Ectodermal cell (in vitro differentiated cells): ENCODE measurements at regions not wholly inside any gene's neighbourhood (a gene's known extent, or its start where the extent isn't known, plus 50 kb on each side); places are given as distances from the start of the nearest gene placed in this dataset.

Experiments
- H3K27ac ChIP-seq: 2 replicates; pipeline ENCODE4 v1.7.0; 2013; ENCODE audit warnings: mild to moderate bottlenecking, low read depth, low read length; ENCODE audit not compliant: insufficient read depth, poor library complexity, severe bottlenecking
- H3K27me3 ChIP-seq: 2 replicates; pipeline ENCODE4 v1.7.0; 2013; ENCODE audit warnings: mild to moderate bottlenecking, low read length; ENCODE audit not compliant: insufficient read depth, control insufficient read depth, poor library complexity, severe bottlenecking
- H3K36me3 ChIP-seq: one replicate; pipeline ENCODE4 v1.7.0; 2013; ENCODE audit warnings: low read length; ENCODE audit not compliant: control insufficient read depth, insufficient read depth
- H3K4me1 ChIP-seq: one replicate; pipeline ENCODE4 v1.7.0; 2013; ENCODE audit warnings: low read length; ENCODE audit not compliant: control insufficient read depth, insufficient read depth
- H3K4me3 ChIP-seq: 2 replicates; pipeline ENCODE4 v1.7.0; 2013; ENCODE audit warnings: low read depth, low read length, control low read depth; ENCODE audit not compliant: insufficient read depth
- H3K9me3 ChIP-seq: 2 replicates; pipeline ENCODE4 v1.7.0; 2013; ENCODE audit warnings: mild to moderate bottlenecking, low read length, moderate library complexity; ENCODE audit not compliant: control insufficient read depth
- WGBS, 2 experiments: methylation state at CpG; one replicate each; pipeline ENCODE4 v1.1.7; 2013; ENCODE audit warnings: missing lambda C conversion rate in 2 of 2; 5-methylcytosine and 5-hydroxymethylcytosine counted together

DNA sequence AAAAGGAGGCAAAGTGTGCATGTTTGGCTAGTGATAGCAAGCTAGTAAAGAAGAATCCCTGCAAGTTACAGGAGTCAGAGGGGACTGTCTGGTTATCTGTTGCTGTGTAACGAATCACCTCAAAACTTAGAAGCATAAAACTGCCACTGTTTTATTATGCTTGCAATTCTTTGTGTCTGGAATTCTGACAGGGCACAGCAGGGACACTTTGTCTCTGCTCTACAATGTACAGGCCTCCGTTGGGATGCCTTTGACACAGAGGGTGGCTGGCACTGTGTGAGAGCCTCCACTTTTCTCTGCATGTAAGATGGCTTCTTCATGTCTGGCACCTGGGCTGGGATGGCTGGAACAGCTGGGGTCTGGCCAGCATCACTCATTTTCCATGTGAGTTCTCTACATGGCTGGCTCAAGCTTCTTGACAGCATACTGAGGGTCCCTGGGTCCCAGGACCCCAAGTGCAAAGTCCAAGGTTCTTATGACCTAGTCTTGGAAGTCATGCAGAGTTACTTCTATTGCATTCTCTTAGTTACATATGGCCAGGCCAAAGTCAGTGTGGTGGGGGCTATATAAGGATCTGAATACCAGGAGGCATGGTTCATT lies 276.9 kb downstream of the RPS24 start:
- Histone ChIP-seq H3K27me3 (no peaks in the 10 kb centered on the region), H3K9me3 (no peaks in the 10 kb centered on the region), H3K27ac (no peak overlapping the region), H3K36me3 (no peaks in the 10 kb centered on the region), H3K4me3 (no peak overlapping the region), H3K4me1 (no peaks in the 10 kb centered on the region)
- 79 to 83% methylated on average over 2 of the region's 2 CpGs for WGBS, 2 experiments

DNA sequence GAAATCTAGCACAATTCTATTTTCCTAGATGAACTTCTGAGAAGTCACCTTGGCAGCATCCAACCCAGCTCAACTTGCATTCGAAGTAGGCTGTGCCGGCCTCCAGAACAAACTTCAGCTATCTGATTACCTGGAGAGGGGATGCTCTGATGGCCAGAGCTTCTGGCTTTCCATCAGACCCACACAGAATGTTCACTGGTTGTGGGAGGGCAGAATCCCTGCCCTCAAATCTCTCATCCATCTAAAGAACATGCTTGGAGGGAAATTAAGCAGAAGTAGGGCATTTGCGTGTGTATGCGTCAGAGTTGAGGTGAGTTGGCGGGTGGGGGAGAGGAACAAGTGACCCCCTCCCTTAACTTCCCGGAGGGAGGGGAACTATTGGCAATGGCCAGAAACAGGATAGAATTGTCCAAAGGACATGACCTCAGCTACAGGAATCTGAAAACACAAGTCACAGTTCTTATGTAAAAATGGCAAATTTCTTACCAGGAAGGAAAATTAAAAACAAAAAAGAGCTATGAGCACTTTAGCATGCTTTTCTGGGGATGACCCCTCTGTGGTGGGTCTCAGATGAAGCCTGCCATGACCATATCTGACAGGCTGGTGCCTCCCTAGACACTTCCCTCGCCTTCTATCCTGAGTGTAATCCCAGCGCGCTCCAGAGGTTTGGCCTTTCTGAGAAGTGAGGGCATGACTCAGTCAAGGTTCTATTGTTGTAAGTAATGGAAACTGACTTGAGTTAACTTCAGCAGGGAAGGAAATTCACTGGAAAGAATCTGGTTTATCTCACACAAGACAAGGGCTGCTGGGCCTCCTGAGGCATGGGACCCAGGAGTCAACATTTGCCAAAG lies 278.8 kb downstream of the RPS24 start:
- Histone ChIP-seq H3K4me1 (no peaks in the 10 kb centered on the region), H3K9me3 (no peaks in the 10 kb centered on the region), H3K4me3 (no peak overlapping the region), H3K36me3 (no peaks in the 10 kb centered on the region), H3K27me3 (no peaks in the 10 kb centered on the region), H3K27ac (no peak overlapping the region)
- 95% methylated on average over 9 of the region's 9 CpGs for WGBS, 2 experiments

DNA sequence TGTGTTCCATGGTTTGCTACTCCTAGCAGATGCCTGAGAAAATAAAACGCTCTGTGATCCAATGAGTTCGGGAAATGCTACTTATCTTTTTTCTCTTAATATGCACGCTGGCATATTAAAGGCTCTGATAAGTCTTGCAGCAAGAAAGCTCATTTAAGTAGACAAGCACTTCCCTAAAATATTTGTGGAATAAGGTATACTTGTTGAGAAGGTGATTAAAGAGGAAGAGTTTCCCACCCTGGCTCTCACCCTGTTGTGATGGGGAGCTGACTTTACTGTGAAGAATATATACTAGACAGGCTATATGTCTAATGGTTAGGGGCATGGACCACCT lies 279.4 kb downstream of the RPS24 start:
- Histone ChIP-seq H3K27me3 (no peaks in the 10 kb centered on the region), H3K4me3 (no peak overlapping the region), H3K4me1 (no peaks in the 10 kb centered on the region), H3K27ac (no peak overlapping the region), H3K9me3 (no peaks in the 10 kb centered on the region), H3K36me3 (no peaks in the 10 kb centered on the region)
- WGBS, 2 experiments, result 94% methylated on average over 3 of the region's 3 CpGs

DNA sequence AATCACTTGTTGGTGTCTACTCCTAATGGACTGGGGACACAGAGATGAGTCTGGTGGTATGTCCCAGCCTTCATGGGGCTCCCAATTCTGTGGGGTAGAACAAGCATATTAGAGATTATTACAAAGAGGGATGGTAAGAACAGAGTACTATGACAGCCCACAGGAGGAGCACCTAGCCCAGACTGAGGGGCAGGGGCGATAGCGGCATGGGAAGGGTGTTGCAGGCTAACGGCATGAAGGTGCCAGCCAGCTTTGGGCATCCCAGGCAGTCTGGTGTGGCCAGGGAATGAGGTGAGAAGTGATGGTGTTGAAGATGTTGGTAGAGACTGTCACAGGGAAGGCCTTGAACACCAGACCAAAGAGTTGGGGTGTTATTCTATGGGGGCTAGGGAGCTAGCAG lies 280.0 kb downstream of the RPS24 start:
- no peaks in the 10 kb centered on the region for H3K36me3 ChIP-seq
- no peaks in the 10 kb centered on the region for H3K27me3 ChIP-seq
- H3K4me3 ChIP-seq, result no peak overlapping the region
- H3K4me1 ChIP-seq, result no peaks in the 10 kb centered on the region
- H3K27ac ChIP-seq, result no peak overlapping the region
- H3K9me3 ChIP-seq, result no peaks in the 10 kb centered on the region
- WGBS, 2 experiments, result 96 to 99% methylated on average over 3 of the region's 3 CpGs

DNA sequence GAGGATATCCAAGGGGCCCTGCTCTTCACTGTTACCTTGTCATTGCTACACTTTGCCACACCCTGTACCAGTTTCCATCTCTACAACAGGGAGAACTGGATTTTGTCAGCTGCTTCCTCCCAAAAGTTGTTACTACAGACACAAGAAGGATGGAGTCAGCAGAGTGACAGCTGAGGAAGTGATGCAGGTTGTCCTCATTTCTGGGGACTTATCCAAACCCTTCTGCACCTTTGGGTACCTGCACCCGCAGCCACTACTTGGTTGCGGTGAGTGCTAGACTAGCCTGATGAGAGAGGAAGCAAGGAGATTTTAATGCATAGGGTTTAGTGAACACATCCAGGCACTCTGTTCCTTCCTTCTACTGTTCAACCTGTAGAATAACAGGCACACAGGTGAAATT lies 281.0 kb downstream of the RPS24 start:
- H3K4me3 ChIP-seq, result no peak overlapping the region
- no peaks in the 10 kb centered on the region for H3K36me3 ChIP-seq
- no peak overlapping the region for H3K27ac ChIP-seq
- H3K27me3 ChIP-seq, result no peaks in the 10 kb centered on the region
- no peaks in the 10 kb centered on the region for H3K9me3 ChIP-seq
- no peaks in the 10 kb centered on the region for H3K4me1 ChIP-seq
- 94 to 100% methylated on average over 2 of the region's 2 CpGs for WGBS, 2 experiments

DNA sequence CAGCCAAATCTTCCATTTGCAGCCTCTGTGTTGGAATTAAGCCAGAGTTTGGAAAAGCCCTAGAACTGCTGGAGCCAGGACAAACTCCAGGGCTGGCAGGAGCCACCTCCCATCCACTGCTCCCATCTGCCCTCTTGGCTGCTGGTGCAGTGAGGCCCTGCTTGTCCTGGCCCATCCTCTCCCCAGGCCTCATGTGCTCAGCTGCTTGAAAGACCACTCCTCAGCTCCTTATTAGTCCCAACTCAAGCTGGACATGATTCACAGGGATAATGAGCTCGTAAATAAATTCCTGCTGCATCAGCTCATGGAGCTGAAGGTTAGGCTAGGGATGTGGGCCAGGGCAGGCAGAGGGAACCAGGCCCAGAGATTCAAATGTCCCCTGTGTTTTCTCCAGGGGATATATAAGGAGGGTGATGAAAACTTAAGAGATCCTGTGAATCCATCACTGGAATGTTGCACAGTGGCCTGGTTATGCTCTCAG lies 282.8 kb downstream of the RPS24 start:
- H3K9me3 ChIP-seq, result no peaks in the 10 kb centered on the region
- H3K36me3 ChIP-seq, result no peaks in the 10 kb centered on the region
- no peak overlapping the region for H3K27ac ChIP-seq
- no peaks in the 10 kb centered on the region for H3K27me3 ChIP-seq
- H3K4me3 ChIP-seq, result no peak overlapping the region
- WGBS, 2 experiments, result 86 to 93% methylated on average over 1 of the region's 1 CpG
- H3K4me1 ChIP-seq, result no peaks in the 10 kb centered on the region

DNA sequence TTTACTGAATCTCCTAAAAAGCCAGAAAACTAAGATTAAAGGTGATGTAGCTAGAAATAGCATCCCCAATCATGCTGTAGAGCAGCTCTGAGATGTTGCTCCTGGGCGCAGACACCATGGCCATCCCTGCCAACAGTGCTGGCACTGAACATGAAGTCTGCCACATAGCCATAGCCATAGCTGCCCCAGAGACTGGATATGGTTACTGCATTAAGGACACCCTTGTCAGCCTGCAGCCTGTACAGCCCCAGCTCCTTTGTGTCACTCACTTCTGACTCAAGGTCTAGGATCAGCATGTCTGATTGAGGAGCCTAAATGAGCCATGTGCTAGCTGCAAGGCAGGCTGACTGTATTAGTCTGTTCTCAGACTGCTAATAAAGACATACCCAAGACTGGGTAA lies 284.6 kb downstream of the RPS24 start:
- no peaks in the 10 kb centered on the region for H3K27me3 ChIP-seq
- H3K9me3 ChIP-seq, result no peaks in the 10 kb centered on the region
- H3K4me1 ChIP-seq, result no peaks in the 10 kb centered on the region
- H3K27ac ChIP-seq, result no peak overlapping the region
- WGBS, 2 experiments, result 89 to 93% methylated on average over 1 of the region's 1 CpG
- H3K4me3 ChIP-seq, result no peak overlapping the region
- H3K36me3 ChIP-seq, result no peaks in the 10 kb centered on the region

DNA sequence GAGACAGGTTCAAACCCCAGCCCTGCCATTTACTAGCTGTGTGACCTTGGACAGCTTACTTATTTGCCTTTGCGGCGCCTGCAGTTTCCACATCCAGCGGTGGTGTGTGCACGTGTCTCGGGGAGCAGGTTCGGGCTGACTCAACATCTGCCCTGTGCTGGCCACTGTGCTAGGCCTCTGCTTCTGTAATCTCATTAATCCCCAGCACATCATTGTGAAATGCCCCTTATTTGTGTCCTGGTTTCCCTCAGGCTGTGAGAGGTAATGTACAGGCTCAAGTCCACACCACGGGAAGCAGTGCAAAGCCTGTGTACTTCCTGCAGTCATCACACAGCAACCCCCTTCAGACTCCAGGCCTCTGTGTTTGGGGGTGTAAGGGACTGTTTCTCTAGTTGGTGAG lies 285.7 kb downstream of the RPS24 start:
- Histone ChIP-seq H3K27ac (no peak overlapping the region), H3K36me3 (no peaks in the 10 kb centered on the region), H3K4me1 (no peaks in the 10 kb centered on the region), H3K9me3 (no peaks in the 10 kb centered on the region), H3K4me3 (no peak overlapping the region), H3K27me3 (no peaks in the 10 kb centered on the region)
- 90 to 96% methylated on average over 7 of the region's 7 CpGs for WGBS, 2 experiments

DNA sequence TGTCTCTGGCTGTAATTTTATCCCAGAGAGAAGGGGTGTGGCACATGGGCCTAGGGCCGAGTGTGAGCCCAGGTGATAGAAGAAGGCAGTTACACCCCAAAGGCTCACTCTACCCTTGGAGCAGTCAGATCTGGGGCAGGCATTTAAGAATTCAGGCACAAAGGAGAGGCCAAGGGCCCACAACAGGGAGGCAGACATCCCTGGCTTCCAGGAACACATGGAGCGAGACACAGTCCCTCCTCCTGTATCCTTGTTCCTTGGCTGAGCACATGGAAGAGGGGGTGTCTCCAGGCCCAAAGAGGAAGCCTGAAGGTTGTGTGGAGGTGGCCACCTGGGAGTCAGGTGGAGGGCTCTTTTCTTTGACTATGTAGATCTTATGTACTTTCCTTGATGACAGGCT lies 286.2 kb downstream of the RPS24 start:
- Histone ChIP-seq H3K4me3 (no peak overlapping the region), H3K27ac (no peak overlapping the region), H3K4me1 (no peaks in the 10 kb centered on the region), H3K9me3 (no peaks in the 10 kb centered on the region), H3K36me3 (no peaks in the 10 kb centered on the region), H3K27me3 (no peaks in the 10 kb centered on the region)
- 82 to 88% methylated on average over 2 of the region's 2 CpGs for WGBS, 2 experiments

DNA sequence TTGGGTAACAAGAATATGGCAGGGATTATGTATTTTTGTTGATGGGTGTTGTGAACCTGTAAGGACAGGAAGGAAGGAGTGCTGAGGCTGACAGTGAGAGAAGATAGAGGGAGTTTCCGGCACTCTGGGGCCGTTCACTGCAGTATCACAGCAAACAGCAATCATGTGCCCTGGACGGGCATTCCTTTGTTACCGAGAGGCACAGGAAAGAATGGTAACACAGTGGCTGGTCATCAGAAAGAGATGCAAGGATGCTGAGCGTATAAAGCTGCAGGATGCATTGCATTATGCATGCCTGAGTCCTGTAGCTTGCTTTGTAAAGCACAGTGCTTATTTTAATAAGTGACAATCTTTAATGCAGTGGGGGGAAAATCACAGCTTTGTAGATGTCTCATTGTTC lies 286.8 kb downstream of the RPS24 start:
- WGBS, 2 experiments, result 82 to 84% methylated on average over 5 of the region's 5 CpGs
- H3K36me3 ChIP-seq, result no peaks in the 10 kb centered on the region
- H3K27ac ChIP-seq, result no peak overlapping the region
- H3K4me3 ChIP-seq, result no peak overlapping the region
- no peaks in the 10 kb centered on the region for H3K4me1 ChIP-seq
- H3K9me3 ChIP-seq, result no peaks in the 10 kb centered on the region
- H3K27me3 ChIP-seq, result no peaks in the 10 kb centered on the region
